K562 (cell line): ENCODE measurements at regions not wholly inside any gene's neighbourhood (a gene's known extent, or its start where the extent isn't known, plus 50 kb on each side); places are given as distances from the start of the nearest gene placed in this dataset.
A peak's percentile ranks its signal among the peaks of the same experiment; 100 is the strongest.

Experiments used
- ADNP ChIP-seq: fragments of 200-800 bp; sonication (Bioruptor generic); IDR thresholded peaks from 2 replicates; pipeline ENCODE4 v1.6.1; 2016; ENCODE audit warnings: missing genetic modification characterization, missing compliant biosample characterization
- EZH2 ChIP-seq: IDR thresholded peaks from 2 replicates; pipeline ENCODE4 v1.6.1; 2012; ENCODE audit warnings: low read depth, mild to moderate bottlenecking, inconsistent platforms, low read length, borderline replicate concordance
- L3MBTL2 ChIP-seq: fragments of 450-650 bp; IDR thresholded peaks from 2 replicates; pipeline ENCODE4 v1.6.1; 2016; ENCODE audit warnings: mild to moderate bottlenecking, moderate library complexity
- PCBP2 ChIP-seq: fragments of 200-400 bp; formaldehyde crosslinking; IDR thresholded peaks from 2 replicates; pipeline ENCODE4 v1.6.1; 2018; ENCODE audit warnings: low read length, low read depth, mild to moderate bottlenecking, moderate library complexity; ENCODE audit not compliant: poor library complexity, severe bottlenecking
- POLR2G ChIP-seq: fragments of 200-400 bp; formaldehyde crosslinking; IDR thresholded peaks from 2 replicates; pipeline ENCODE4 v1.6.1; 2017; ENCODE audit warnings: low read depth, mild to moderate bottlenecking, antibody characterized with exemption, low read length, moderate library complexity
- RCOR1 ChIP-seq, 2 experiments: IDR thresholded peaks; 2 replicates each; pipeline ENCODE4 v1.6.1; 2012; ENCODE audit warnings: low read depth in 2 of 2, low read length in 2 of 2, borderline replicate concordance in 1 of 2, improper control_type of control experiment in 1 of 2
- SFPQ ChIP-seq: fragments of 200-400 bp; formaldehyde crosslinking; IDR thresholded peaks from 2 replicates; pipeline ENCODE4 v1.6.1; 2017; ENCODE audit warnings: mild to moderate bottlenecking, low read depth, low read length, moderate library complexity
- SP1 ChIP-seq: sonication (generic); formaldehyde crosslinking; IDR thresholded peaks from 2 replicates; pipeline ENCODE4 v1.8.1; 2022; ENCODE audit warnings: mild to moderate bottlenecking, missing genetic modification reagents
- ZC3H11A ChIP-seq: IDR thresholded peaks from 2 replicates; pipeline ENCODE4 v1.6.1; 2012; ENCODE audit warnings: low read depth, low read length, improper control_type of control experiment
- ZNF354B ChIP-seq: fragments of 250-450 bp; sonication (Bioruptor Pico); IDR thresholded peaks from 2 replicates; pipeline ENCODE4 v1.4.0; 2020
- TF ChIP-seq, protein P1 (sequence below), 3 experiments: IDR thresholded peaks in 2 of 3; conservative IDR thresholded peaks in 1 of 3; 2 replicates each; pipeline ENCODE4 v1.5.1; 2011 to 2012; ENCODE audit warnings: low read length in 3 of 3, mild to moderate bottlenecking in 3 of 3, control low read depth in 2 of 3, improper control_type of control experiment in 1 of 3, inconsistent platforms in 1 of 3, low read depth in 1 of 3, mixed read lengths in 1 of 3, moderate library complexity in 1 of 3; ENCODE audit not compliant: insufficient read depth in 2 of 3

DNA sequence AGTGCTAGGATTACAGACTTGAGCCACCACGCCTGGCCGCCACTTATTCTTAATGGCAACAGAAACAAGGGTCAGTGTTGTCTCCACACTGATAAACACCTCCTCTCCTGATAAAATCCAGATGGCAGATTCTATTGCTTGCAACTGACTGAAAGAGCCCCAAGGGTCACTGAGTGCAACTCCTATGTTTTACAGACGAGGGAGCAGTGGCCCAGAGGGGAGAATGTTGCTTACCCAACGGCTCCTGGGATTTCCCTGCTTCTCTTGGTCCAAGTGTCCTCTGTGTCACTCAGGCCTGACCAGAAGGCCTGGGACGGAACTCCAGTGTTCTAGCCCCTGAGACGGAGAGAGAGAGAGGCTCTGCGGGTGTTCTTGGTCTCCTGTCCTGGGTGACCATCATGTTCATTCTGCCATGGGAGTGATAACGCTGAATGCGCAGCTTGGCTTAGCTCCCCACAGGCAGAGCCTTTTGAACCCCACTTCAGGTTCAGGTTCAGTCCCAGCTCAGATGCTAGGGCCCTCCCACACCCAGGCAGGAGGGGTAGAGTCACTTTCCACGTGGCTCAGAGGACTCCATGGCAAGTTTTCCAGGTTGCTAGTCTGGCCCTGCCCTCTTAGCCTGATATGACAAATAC is 77.3 kb upstream of the NLRP1 start:
- TF ChIP-seq ZC3H11A (no peak), RCOR1 (IDR thresholded peaks at IDR 0.05; ENCODE audit: borderline replicate concordance in 1 of 2, low read depth in 2 of 2, low read length in 2 of 2) (no peak), ZNF354B (CRISPR knock-in tag) (no peak), EZH2 (no peak), ADNP (tag) (no peak), SP1 (no peak), POLR2G (no peak), PCBP2 (no peak), SFPQ (no peak), L3MBTL2 (no peak)
- TF ChIP-seq, protein P1, sequence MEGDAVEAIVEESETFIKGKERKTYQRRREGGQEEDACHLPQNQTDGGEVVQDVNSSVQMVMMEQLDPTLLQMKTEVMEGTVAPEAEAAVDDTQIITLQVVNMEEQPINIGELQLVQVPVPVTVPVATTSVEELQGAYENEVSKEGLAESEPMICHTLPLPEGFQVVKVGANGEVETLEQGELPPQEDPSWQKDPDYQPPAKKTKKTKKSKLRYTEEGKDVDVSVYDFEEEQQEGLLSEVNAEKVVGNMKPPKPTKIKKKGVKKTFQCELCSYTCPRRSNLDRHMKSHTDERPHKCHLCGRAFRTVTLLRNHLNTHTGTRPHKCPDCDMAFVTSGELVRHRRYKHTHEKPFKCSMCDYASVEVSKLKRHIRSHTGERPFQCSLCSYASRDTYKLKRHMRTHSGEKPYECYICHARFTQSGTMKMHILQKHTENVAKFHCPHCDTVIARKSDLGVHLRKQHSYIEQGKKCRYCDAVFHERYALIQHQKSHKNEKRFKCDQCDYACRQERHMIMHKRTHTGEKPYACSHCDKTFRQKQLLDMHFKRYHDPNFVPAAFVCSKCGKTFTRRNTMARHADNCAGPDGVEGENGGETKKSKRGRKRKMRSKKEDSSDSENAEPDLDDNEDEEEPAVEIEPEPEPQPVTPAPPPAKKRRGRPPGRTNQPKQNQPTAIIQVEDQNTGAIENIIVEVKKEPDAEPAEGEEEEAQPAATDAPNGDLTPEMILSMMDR (IDR thresholded peaks at IDR 0.05 in 2 of 3, conservative IDR thresholded peaks at IDR 0.05 in 1 of 3; ENCODE audit: insufficient read depth in 2 of 3, low read depth in 1 of 3, low read length in 3 of 3): peak in 1 of 3 experiments; percentile 12; a peak in 1 of 6 replicates
